Upper lobe of left lung (tissue), 4 donors: ENCODE measurements at regions not wholly inside any gene's neighbourhood (a gene's known extent, or its start where the extent isn't known, plus 50 kb on each side); places are given as distances from the start of the nearest gene placed in this dataset.

ENCODE experiments used
- CTCF ChIP-seq, 6 experiments: fragments of 450-650 bp in 4 of 6; fragments of 200-600 bp in 2 of 6; sonication (generic) in 2 of 6; IDR thresholded peaks; one replicate each; pipeline ENCODE4 v1.5.1; 2016 to 2019; ENCODE audit warnings: antibody characterized with exemption in 6 of 6
- EP300 ChIP-seq, 4 donors: sonication (generic); formaldehyde crosslinking; IDR thresholded peaks; one replicate each; pipeline ENCODE4 v1.5.1; 2017; ENCODE audit warnings: antibody characterized with exemption in 4 of 4, control low read depth in 2 of 4
- POLR2A ChIP-seq, 4 donors: fragments of 450-650 bp; IDR thresholded peaks; one replicate each; pipeline ENCODE4 v1.5.1; 2016 to 2017; ENCODE audit warnings: antibody characterized with exemption in 4 of 4, mild to moderate bottlenecking in 2 of 4
- POLR2AphosphoS5 ChIP-seq, 2 donors: sonication (generic); formaldehyde crosslinking; IDR thresholded peaks; one replicate each; pipeline ENCODE4 v1.5.1; 2017; ENCODE audit warnings: antibody characterized with exemption in 2 of 2

- TF ChIP-seq CTCF (IDR thresholded peaks at IDR 0.05): no peak
- no peak for TF ChIP-seq POLR2A (IDR thresholded peaks at IDR 0.05)
- no peak for TF ChIP-seq POLR2AphosphoS5 (IDR thresholded peaks at IDR 0.05)
- no peak for TF ChIP-seq EP300 (IDR thresholded peaks at IDR 0.05)
Measured at GRCh38 chr14:54148251-54148650, 191.6 kb upstream of the BMP4 start.
